ENCODE measurements at regions not wholly inside any gene's neighbourhood (a gene's known extent, or its start where the extent isn't known, plus 50 kb on each side); places are given as distances from the start of the nearest gene placed in this dataset.

- H3K27ac ChIP-seq: no peak overlapping the region
- TF ChIP-seq CTCF (IDR thresholded peaks at IDR 0.05): no peak
- TF ChIP-seq ZFX (IDR thresholded peaks at IDR 0.05; ENCODE audit: borderline replicate concordance): no peak
These were observed 50.4 kb upstream of the OPCML start for GRCh38 chr11:133582750-133583149.

GRCh38 chr11:133582326-133582725 is 50.0 kb upstream of the OPCML start:
- TF ChIP-seq ZFX (IDR thresholded peaks at IDR 0.05; ENCODE audit: borderline replicate concordance) (no peak), CTCF (IDR thresholded peaks at IDR 0.05) (no peak)
- no peak overlapping the region for H3K27ac ChIP-seq
